ENCODE measurements at regions not wholly inside any gene's neighbourhood (a gene's known extent, or its start where the extent isn't known, plus 50 kb on each side); places are given as distances from the start of the nearest gene placed in this dataset.
"Not testable (repeated sequence)": the region's sequence is repeated elsewhere in the genome, so short reads cannot be mapped to it uniquely, and the experiment has no call there.

DNA sequence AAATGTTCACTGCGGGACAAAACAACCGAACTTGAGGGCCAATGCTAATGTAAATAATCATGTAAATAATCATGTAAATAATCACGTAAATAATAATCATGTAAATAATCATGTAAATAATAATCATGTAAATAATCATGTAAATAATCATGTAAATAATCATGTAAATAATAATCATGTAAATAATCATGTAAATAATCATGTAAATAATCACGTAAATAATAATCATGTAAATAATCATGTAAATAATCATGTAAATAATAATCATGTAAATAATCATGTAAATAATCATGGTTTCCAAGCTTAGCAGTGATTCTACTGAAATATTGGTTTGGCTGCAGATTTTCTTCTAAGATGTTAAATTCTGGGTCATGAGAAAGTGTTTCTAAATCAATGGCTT is 507.1 kb downstream of the ZNF516 start:
- DNase-seq = not testable (repeated sequence)

DNA sequence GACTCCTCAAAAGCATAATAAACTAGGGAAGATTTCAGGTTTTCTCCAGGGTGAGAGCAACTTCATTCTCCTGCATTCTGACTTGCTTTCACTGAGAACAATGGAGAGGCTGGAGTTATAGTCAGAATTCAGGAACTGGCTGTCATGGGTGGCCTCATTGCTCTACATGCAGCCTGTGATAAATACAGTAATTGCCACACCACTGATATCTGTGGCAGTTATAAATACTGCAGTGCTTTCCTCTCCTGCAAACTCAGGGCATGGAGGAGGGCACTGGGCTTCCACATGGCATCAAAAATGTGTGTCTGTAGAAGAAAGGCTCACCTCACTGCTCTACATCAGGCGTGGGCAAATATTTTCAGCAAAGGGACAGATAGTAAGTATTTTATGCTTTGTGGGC is 510.2 kb downstream of the ZNF516 start:
- DNase-seq = no peak

DNA sequence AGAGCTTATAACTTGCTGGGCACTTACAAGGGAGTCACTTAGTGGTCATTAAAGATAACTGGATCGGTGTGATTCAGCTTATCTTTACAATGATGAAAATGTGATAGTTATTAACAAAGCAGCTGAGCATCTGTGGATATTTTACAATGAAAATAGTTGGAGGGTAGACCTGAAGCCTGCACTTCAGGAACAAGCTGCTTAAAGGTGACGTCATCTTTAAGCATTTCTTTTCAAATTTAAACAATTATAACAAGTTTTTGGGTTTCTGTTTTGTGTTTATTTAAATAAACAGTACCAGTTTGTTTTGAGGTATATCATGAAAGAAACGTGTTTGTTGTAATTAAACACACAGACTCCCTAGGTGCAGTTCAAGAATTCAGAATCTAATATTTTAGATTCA is 513.9 kb downstream of the ZNF516 start:
- no peak for DNase-seq

DNA sequence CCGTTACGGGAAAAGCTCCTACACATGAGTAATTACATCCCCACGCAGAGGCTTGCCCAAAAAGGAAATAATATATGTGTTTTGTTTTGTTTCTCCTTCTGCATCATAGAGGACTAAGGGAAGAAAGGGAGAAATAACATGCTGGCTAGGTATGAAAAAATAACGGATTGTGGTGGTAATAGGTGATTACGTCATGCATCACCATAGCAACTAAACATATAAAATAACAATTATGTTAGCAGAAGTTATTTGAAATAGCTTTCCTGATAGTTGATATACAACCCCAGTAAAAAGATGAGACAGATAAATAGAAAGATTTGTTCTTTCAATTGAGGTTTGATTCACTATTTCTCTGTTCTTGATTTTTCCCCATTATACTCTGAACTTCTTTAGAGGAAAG is 518.0 kb downstream of the ZNF516 start:
- DNase-seq = no peak

DNA sequence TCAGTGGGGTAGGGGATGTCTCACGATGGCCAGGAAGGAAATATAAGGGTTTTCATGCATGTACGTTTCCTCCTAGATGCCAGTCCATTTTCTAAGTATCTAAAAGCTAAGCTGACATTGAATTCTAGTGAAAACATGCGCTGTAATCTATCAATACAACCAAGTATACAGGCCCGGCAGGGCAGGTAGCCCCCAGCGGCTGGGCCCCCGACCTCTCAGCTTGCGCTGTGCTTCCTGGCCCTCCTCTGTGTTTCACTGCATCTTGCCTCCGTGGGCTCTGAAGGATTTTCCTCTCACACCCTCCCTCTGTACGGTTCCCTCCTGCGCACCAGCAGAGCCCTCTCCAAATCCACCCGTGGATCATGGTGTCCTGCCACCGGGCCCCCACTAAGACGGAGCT is 524.8 kb downstream of the ZNF516 start:
- no peak for DNase-seq

DNA sequence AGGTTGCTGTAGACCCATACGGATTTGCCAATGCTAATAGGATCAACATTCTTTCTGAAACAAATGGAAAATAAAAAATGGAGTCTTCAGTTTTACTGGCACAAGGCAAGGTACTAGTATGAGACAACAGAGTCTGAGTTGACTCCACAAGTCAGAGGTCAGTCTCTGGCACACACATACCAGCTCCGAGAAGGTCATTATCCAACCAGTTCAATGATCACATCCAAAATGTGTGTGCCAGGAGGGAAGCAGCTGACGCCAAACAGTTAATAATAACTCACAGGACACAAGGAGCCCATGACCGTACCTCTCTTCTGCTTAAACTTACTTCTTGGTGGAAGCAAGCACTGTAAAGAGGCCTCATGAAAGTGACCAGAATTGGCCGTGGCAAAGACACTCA is 528.6 kb downstream of the ZNF516 start:
- no peak for DNase-seq

DNA sequence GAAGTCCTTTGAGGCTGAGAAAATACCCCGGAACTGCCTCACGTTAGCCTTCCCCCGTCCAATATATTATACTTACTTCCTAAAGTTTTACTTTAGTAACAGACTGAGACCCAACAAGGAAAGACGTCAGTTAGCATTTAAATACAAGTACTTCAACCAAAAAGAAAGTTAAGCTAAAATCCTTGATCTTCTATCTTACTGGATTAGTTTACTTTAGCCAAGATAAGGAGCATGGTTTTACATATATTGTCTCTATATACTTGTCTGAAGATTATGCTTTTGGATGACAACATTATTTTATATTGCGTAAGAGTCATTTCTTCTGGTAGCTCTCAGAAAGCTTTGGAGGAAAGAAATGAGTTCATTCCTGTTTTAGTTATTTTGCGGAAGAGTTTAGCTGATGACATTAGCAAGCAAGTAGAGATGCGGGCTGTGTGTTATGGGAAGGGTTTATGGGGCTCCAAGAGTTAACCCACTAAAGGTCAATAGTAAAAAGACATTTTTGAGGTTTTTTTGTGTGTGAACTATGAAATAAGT is 532.9 kb downstream of the ZNF516 start:
- DNase-seq = no peak

DNA sequence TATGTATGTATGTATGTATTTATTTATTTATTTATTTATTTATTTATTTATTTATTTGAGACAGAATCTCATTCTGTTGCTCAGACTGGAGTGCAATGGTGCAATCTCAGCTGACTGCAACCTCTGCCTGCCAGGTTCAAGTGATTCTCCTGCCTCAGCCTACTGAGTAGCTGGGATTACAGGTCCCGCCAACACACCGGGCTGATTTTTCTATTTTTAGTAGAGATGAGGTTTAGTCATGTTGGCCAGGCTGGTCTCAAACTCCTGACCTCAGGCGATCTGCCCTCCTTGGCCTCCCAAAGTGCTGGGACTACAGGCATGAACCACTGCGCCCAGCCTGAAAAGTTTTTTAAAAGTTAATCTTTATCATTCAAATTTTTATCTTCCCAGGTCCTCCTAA is 532.9 kb upstream of the SMIM21 start:
- DNase-seq = not testable (repeated sequence)

DNA sequence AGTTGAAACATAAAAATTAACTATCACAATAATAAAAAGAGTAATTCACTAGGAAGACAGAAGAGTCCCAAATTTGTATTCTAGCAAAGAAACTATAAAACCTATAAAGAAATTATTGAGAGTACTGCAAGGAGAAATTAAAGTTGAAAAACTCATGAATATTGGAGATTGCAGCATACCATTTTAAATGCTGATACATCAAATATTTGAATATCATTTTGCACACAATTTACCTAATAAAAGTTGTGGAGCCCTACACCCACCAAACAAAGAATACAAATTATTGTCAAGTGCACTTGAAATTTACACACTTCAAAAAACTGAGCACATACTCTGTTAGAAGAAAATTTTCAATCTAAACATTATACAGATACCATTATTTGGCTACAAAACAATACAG is 531.6 kb upstream of the SMIM21 start:
- no peak for DNase-seq

DNA sequence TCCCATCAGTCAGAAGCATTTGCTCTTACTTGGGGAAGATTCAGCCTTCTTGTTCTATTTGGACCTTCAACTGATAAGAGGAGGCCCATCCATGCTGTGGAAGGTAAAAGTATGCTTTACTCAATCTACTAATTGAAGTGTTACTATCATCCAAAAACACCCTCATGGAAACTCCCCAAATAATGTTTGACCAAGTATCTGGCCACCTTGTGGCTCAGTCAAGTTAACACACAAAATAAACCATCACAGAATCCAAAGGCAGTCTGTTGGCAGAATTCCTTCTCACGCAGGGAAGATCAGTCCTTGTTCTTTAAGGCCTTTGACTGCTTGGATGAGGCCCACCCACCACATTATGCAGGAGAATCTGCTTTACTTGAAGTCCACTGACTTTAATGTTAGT is 531.2 kb upstream of the SMIM21 start:
- no peak for DNase-seq

DNA sequence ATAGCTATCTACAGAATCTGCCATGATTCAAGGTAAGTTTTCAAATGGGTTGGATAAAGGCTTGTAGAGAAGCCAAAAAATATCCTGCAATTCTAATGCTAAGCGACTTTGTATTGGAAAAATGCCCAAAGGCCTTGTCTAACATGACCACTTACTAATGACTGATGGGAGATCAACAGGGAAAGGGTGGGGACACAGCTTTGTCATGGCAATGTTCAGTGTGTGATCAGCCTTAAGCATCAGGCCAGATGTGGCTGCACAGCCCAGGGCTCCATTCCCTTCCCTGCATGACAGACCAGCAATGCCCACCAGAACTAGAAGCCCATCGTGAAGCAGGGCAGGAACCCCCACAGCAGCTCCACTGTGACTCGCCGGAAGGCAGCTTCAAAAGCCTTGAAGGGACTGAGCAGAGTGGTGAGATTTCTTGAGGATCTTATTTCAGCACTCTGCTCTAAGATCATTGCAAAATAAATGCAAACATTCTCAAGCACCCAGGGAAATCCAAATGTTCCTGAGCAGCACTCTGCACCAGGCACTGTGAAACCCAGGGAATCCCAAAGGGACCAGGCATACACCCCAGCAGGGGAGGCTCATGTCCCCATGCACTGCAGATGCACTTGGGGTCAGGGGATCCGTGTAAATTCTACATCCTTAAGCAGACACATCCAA is 517.9 kb upstream of the SMIM21 start:
- DNase-seq = no peak

DNA sequence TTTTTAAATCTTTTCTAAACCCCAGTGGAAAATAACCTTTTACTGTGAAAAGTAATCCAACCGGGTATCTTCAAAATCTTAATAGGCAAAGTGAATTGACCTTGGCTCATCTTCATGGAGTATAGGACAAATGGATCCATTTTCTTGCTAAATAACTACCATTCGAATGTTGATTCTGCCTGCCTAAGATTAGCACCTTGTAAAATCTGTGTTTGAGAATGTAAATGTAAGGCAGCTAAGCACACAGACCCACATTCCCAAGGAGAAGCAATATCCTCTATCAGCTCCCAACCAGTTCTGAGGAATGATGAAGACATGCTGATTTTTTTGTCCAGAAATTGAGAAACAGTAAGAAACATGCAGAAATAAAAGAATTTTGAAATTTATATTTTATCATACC is 509.8 kb upstream of the SMIM21 start:
- DNase-seq = no peak

DNA sequence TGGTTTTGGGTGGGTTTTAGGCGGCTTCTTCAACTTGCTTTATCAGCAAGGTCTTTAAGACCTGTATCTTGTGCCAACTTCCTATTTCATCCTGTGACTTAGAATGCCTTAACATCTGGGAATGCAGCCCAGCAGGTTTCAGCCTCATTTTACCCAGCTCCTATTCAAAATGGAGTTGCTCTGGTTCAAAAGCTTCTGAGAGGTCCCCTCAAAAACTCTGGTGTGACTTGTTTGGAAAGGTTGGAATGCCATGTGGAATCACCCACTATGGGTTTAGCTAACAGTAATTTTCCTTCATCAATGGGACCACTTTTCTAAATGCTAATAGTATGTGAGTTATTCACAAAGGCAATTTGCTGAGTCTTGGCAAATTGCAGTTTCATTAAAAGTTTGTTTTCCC is 509.4 kb upstream of the SMIM21 start:
- DNase-seq = no peak

DNA sequence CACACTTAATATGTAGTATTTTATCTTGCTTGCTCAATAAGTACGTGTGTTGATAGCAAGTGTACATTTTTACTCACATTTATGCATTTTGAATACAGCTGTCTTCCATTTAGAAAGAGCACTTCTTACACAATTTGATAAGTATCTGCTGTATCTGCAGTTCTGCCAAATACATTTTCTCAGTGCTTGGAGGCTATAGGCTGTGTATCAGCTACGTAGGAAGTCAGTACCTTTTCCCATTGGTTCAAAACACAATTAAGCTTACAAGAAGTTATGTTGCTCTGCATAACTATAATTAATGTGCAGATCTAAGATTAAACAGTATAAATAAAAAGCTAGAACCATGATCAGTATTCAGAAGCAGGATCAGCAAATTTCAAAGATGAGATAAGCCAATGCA is 503.6 kb upstream of the SMIM21 start:
- DNase-seq = no peak

DNA sequence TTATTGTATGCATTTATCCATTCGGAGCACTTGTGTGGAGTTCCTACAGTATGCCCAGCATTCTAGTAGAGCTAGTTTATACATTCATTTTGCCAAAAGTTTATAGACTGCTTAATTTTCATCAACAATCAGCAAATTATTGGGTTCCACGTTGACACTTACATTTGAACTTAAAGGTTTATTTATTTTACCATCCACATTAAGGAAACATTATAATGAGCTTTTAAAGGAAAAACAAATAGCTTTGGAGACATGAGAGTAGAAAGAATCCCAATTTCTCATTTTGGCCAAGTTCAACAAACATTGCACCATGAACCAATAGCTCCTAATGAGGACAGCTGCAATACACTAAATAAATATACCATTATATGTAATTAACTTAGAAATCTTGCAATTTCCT is 501.2 kb upstream of the SMIM21 start:
- no peak for DNase-seq

DNA sequence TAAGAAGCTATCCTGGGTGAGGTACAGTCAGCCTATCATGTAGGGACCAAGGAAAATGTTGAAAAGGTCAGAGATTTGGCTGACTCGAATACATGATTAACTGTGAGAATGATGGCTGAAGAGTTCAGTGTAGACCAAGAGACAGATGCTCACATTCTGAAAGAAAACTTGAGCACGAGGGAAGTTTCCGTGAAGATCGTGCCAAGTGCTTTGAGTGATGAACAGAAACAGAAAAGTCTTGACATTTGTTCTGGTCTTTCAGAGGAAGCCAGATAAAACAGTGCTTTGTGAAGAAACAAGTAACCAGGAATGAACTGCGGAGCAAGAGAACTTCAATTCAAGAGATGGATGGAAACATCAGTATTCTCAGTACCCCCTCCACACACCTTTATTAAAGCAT is 500.3 kb upstream of the SMIM21 start:
- DNase-seq = no peak

DNA sequence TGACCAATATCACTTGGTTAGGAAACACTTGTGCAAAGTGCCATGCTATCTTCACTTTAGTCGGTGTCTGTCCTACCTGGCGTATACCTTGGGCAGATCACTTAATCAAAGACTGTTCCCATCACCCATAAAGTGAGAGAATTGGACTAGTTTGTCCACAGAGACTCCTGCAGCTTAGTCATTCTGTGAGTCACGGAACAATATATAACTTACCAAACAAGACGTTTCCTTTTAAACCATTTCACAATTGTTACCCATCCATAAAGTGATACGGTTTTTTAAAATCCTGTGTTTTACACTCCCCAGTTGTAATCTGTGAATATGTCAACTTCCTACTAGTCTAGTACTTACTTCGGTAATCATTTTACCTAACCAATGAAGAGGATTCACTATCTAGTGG is 499.3 kb upstream of the SMIM21 start:
- no peak for DNase-seq

DNA sequence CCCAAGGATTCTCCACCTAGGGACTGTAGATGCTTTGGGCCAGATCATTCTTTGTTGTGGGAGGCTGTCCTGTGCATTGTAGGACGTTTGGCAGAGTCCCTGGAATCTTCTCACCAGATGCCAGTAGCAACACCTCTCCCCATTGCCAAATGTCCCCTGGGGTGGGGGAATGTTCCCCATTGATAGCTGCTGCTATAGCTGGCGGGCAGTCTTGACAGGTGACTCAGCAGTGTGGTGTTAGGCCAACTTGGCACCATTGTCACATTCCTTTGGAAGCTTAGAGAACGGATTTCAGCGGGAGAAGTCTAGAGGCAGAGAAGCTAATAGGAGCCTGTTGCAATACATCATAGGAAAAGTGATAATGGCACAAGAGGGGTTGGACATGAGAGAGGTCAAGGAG is 495.7 kb upstream of the SMIM21 start:
- no peak for DNase-seq

DNA sequence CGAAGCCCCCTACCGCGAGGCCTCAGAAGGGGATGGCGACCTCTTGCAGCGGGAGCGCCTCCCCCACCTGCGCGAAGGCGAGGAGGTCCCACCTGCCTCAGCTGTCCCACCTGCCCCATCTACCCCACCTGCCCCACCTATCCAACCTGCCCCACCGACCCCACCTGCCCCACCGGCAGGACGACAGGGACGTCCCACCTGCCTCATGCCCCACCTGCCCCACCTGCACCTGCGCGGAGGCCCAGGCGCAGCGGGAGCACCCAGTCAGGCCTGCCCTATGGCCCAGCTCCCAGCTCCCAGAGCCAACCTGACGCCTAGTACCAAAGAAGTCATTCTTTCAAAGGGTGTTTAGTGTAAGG is 489.1 kb upstream of the SMIM21 start:
- no peak for DNase-seq

DNA sequence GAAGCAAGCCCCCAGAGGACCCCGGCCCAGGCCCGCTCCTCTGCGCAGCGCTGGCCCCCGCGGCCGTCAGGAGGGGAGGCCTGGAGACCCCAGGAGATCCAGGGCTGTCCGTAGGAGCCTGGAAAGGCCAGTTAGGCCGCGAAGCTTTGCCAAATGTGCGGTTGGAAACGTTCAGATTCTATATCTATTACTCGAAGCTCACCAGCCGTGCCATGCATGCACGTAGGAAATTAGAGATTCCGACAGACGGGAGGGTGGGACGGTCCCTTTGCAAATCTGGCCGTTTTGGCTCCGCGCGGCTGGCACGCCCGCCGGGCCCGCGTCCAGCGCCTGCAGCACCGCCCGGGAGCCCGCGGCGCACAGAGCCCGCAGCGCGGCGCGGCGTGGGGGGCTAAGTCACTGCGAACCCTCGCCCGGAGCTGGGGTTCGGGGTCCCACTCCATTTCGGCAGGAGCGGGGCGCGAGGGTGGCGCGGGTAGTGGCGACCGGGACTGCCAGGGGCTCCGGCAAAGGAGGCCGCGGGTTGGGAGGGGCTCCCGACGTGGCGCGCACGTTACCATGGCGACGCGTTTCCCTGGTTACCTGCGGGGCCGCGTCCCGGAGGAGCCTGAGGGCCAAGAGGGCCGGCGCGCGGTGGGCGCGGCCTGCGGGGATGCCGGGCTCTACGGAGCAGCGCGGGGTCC is 488.6 kb upstream of the SMIM21 start:
- no peak for DNase-seq

DNA sequence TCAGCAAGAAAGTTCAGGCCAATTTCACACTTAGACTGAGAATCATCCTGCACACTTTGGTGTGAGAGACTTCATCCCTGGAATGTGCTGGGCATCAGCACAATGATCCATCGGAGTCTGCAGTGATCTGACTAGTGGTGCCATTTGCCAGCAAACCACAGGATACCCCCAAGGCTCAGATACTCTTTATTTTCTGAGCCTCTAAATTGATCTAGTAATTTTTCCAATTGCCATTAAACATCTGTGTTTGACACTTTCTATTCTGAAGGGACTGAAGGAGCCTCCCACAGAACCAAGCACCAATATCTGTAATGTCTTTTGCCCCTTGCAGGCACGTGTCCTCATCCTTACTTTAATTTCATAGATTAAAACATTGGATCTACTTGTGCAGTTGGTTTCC is 485.3 kb upstream of the SMIM21 start:
- no peak for DNase-seq

DNA sequence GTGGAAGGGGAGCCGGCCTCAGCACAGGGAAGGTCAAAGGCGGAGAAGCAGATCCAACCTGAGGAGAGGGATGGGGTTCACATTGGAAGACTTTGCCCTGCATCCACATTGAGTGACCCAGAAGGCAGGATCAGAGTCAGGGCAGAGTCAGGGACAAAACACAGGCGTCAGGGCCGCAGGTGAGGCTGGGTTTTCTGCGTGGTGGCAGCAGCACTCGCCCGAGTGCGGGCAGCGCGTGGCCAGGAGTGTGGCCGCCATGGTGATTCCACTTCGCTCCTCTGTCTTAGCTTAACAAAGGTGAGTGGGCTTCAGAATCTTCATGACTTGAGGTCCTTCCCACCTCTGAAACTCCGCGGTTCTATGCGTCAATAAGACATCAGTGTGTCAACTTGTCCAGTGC is 476.9 kb upstream of the SMIM21 start:
- no peak for DNase-seq

DNA sequence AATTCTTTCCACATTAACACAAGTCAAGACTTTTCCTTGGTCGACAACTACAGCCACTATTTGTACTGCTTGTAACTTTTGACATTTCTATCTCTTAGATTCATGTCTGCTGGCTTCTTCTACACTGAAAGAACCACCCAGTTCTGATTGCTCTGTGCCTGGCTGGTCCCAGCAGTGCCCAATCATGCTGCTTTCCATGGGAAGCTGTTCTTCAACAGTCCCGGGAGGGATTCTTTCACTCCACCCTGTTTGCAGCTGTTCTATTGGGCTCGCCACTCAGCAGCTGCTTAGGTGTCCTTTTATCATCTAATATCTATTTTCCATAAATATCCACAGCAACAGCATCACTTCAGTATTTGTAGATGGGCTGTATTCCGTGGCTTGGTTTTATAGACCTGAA is 471.1 kb upstream of the SMIM21 start:
- no peak for DNase-seq

DNA sequence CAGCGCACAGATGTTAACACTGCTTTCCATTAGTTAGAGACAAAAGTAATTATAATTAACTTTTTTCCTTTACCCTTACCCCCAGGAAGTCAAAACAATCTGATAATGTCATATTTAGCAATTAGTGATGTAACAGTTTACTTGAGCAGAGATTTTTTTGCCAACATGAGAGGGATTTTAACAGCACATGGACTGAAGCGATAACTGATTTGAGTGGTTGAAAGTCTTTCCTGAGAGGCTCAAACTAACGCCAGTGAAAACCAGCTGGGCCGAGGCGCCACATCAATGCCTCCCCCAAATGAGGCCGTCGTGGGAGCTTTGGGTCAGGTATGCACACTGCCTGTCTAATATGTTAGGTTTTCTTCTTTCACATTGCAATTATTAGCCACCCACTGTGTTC is 469.9 kb upstream of the SMIM21 start:
- no peak for DNase-seq

DNA sequence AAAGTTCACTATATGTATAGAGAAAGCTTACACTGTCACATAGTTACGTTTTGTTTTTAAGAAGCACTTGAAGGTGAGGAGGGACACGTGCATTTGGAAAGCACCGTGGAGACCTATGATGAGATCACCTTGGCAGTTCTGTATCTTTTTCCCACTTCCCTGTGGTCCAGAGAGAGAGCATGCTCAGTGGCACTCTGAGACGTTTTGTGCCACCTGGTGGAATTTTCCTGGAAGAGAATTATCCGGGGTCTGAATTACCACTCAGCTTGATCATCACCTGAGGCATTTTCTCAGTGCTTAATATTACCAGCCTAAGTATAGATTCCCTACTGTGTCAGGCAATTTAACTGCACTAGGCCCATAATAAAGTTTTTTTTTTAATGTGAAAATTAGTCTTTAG is 469.4 kb upstream of the SMIM21 start:
- no peak for DNase-seq
